Mammary epithelial cell (primary cell): ENCODE measurements at regions not wholly inside any gene's neighbourhood (a gene's known extent, or its start where the extent isn't known, plus 50 kb on each side); places are given as distances from the start of the nearest gene placed in this dataset.

ENCODE experiments used
- CTCF ChIP-seq, 2 donors: IDR thresholded peaks in 1 of 2; conservative IDR thresholded peaks in 1 of 2; 2 replicates each; pipeline ENCODE4 v1.5.1; 2011 to 2012; ENCODE audit warnings: inconsistent platforms in 2 of 2, low read length in 2 of 2, mild to moderate bottlenecking in 2 of 2, control low read depth in 1 of 2, low read depth in 1 of 2; ENCODE audit not compliant: insufficient read depth in 1 of 2; ENCODE audit errors: extremely low read depth in 1 of 2
- EZH2 ChIP-seq: IDR thresholded peaks from 2 replicates; pipeline ENCODE4 v1.6.1; 2012; ENCODE audit warnings: low read length, inconsistent platforms, borderline replicate concordance

DNA sequence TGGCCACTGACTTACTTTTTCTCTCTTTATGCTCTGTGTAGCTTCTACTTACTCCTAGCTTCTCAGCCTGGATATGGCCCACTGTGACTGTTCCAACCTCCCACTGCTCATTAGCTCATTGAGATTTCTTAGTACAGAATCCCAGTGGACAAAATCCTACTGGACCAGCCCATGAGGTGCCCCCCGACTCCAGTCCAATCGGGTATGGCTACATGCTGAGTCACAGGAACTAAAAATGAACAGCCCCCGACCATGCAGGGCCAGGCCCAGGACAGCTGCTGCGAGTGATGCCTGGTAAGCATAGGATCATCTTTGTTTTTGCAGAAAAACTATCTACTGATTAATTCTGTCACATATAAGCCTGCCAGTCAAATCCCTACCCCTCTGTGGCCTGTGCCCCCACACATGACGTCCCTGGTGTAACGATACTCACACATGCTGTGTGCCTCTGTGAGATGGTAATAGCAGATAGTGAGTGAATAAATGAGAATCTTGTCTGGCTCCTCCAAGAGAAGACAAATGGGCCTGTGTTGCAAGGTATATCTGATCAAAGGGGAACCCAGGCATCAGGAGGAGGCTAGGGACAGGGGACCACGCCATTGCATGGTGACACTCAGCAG is 85.9 kb upstream of the KLF7 start:
- TF ChIP-seq EZH2 (no peak), CTCF (conservative IDR thresholded peaks at IDR 0.05 in 1 of 2, IDR thresholded peaks at IDR 0.05 in 1 of 2; ENCODE audit: extremely low read depth in 1 of 2, insufficient read depth in 1 of 2, low read depth in 1 of 2, low read length in 2 of 2) (no peak)
